CD4-positive, alpha-beta T cell treated with Interferon alpha-2 for 1 hour (primary cell): ENCODE measurements at regions not wholly inside any gene's neighbourhood (a gene's known extent, or its start where the extent isn't known, plus 50 kb on each side); places are given as distances from the start of the nearest gene placed in this dataset.
"Not testable (repeated sequence)": the region's sequence is repeated elsewhere in the genome, so short reads cannot be mapped to it uniquely, and the experiment has no call there.

Source experiments
- DNase-seq, 2 donors: peaks; one replicate each; pipeline ENCODE4 v3.0.0-alpha.2; 2020 to 2022

DNA sequence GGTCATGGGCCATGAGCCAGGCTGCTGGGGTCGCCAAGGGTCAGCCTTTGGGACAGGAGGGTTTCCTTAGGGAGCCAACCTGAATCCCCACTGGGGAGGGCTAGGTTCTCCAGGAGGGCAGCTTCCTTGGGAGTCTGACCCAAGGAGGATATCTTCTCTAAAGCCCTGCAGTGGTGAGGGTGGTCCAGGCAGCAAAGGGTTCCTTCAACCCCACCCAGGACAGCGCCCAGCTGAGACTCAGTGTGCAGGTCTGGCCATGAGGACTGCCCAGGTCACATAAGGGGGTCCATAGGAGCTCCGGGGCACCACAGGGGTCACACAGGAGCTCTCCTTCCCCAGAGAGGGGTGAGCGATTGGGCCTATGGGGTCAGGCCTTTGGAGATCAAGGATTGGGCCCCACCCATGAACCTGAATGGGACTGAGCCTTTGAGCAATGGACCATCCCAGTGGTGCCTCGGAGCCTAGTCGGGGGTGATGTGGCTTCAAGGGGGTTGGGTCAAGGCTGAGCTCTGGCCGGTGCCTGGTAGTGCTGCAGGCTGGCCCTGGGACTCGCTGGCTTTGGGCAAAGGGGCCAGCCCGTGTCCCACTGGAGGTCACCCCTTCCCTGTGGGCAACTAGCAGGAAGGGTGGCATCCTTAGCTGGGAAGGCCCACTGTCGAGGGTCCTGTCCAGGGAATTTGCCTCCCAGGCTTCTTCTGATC lies 216.5 kb downstream of the SNRPN start:
- peak in 1 of 2 donors; percentile 1 for DNase-seq

DNA sequence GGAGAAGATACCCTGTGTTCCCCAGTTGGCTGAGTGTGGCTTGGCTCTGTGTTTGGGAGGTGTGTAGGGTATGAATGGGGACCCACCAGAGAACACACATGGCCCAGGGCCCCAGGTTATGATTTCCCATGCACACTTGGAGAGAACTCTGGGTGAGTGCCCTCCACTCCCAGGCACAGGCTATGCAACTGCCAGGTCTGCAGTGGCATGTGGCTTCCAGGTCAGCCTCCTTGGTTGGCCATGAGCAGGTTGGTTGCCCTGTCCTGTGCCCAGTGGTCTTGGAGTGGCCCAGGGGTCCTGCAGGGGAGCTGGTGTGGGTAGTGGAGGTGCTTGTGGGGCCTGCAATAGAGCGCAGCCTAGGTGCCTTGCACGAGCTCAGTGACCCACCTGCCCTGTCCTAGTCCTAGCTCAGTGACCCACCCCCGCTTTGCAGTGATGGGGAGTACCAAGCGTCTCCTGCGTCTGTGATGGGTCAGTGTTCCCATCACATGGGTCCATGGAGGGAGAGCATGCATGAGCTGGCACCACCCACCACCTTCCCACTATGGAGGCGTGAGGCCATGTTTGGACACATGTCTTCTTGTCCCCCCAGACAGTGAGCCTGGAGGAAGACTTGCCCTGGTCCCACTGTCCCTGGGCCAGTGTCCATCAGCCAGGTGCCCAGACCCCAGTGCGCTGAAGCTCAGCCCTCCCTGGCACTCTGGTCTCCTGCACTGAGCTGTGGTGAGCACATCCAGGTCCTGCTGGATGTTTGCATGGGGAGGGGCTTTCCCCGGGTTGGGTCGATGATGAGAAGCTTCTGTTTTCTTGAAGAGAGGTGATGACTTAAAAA lies 217.3 kb downstream of the SNRPN start:
- peak in 1 of 2 donors; percentile 0 for DNase-seq

DNA sequence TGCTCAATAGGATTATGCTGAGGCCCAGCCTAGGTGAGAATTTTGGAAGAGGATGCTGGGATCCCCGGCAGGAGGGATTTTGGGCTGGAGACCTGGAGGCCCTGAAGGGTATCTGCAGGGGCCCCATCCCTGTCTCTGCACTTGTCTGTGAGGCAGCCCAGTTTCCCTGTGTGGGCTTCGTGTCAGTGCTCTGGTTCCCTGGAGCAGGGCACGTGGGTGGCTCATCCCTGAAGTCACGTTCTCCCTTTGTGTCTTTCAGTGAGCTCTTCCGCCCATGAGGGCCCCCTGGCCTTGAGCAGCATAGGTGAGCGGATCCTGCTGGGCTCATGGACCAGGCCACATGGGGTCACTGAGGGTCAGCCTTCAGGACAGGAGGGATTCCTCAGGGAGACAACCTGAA lies 217.9 kb downstream of the SNRPN start:
- no peak for DNase-seq

DNA sequence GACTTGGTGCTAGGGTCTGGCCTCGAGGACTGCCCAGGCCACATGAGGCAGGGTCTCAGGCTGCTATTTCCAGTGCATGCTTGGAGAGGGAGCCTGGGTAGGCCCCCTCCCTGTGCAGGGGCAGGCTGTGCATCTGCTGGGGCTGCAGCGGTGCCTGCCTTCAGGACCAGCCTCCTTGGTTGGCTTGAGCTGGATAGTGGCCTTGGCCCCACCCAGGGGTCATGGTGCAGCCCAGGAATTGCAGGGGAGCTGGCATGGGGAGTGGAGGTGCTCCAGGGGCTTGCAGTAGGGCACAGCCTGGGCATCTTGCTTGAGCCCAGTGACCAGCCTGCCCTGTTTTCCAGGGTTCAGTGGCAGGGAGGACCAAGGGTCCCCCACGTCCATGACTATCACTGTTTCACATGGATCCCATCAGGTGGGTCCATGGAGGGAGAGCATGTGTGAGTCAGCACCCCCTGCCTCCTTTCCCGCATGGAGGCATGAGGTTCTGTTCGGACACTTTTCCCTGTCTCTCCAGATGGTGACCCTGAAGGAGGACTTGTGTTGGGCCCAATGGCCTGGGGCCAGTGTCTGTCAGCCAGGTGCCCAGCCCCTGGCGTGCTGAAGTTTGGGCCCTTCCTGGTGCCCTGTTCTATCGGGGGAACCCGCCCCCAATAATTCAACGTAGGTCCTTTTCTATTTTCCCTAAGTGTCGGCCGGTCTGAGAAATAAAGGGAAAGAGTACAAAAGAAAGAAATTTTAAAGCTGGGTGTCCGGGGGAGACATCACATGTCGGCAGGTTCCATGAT lies 218.6 kb downstream of the SNRPN start:
- no peak for DNase-seq

DNA sequence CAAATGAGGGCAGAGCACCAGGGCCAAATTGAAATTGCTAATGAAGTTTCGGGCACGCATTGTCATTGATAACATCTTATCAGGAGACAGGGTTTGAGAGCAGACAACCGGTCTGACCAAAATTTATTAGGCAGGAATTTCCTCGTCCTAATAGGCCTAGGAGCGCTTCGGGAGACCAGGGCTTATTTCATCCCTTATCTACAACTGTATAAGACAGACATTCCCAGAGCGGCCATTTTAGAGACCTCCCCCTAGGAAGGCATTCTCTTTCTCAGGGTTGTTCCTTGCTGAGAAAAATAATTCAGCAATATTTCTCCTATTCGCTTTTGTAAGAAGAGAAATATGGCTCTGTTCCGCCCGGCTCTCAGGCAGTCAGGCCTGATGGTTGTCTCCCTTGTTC lies 219.4 kb downstream of the SNRPN start:
- not testable (repeated sequence) for DNase-seq

DNA sequence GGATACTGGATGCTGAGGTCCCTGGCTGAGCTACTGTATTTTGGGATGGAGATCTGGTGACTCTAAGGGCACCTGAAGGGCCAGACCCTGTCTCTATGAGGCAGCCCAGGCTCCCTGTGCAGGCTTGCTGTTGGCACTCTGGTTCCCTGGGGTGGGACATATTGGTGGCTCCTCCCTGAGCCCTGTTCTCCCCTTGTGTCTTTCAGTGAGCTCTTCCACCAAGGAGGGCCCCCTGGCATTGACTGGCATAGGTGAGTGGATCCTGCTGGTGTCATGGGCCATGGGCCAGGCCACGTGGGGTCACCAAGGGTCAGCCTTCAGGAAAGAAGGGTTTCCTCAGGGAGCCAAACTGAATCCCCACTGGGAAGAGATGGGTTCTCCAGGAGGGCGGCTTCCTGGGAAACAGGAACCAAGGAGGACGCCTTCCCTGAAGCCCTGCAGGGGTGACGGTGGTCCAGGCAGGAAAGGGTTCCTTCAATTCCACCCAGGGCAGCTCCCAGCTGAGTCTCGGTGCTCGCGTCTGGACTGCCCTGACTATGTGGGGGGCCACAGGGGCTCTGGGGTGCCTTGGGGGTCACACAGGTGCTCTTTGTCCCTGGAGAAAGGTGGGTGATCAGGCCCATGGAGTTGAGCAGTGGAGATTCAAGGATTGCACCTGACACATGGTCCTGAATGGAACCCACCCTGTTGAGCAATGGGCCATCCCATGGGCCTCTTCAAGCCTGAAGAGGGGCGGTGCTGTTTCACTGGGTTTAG lies 220.4 kb downstream of the SNRPN start:
- DNase-seq = peak in 1 of 2 donors; percentile 1

DNA sequence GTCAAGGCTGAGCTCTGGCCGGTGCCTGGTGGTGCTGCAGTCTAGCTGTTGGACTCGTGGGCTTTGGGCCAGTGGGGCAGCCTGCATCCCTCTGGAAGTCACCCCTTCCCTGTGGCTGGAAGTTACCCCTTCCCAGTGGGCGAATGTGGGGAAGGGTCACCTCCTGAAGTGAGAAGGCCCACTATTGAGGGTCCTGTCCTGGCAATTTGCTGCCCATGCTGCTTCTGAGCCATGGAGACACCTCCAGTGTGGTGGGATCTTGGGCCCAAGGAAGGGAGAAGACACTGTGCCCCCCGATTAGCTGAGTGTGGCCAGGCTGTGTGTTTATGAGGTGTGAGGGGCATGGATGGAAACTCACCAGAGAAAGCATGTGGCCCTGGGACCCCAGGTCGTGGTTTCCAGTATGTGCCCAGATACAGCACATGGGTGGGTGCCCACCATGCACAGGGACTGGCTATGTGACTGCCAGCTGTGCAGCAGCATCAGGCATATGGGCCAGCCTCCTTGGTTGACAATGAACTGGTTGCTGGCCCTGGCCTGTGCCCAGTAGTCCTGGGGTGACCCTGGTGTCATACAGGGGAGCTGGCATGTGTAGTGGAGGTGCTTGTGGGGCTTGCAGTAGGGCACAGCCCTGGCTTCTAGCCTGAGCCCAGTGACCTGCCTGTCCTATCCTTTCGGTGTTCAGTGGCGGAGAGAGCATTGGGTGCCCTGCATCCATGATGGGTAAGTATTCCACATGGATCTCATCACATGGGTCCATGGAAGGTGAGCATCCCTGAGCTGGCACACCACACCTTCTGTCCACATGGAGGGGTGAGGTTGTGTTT lies 221.2 kb downstream of the SNRPN start:
- DNase-seq = peak in 1 of 2 donors; percentile 0

DNA sequence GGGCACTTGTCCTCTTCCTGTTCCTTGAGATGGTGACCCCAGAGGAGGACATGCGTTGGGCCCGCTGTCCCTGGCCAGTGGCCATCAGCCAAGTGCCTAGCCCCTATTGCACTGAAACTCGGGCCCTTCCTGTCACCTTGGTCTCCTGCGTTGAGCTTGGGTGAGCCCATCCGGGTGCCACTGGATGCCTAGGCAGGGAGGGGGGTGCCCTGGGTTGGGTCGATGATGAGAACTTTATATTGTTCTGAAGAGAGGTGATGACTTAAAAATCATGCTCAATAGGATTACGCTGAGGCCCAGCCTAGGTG lies 221.8 kb downstream of the SNRPN start:
- peak in 1 of 2 donors; percentile 1 for DNase-seq

DNA sequence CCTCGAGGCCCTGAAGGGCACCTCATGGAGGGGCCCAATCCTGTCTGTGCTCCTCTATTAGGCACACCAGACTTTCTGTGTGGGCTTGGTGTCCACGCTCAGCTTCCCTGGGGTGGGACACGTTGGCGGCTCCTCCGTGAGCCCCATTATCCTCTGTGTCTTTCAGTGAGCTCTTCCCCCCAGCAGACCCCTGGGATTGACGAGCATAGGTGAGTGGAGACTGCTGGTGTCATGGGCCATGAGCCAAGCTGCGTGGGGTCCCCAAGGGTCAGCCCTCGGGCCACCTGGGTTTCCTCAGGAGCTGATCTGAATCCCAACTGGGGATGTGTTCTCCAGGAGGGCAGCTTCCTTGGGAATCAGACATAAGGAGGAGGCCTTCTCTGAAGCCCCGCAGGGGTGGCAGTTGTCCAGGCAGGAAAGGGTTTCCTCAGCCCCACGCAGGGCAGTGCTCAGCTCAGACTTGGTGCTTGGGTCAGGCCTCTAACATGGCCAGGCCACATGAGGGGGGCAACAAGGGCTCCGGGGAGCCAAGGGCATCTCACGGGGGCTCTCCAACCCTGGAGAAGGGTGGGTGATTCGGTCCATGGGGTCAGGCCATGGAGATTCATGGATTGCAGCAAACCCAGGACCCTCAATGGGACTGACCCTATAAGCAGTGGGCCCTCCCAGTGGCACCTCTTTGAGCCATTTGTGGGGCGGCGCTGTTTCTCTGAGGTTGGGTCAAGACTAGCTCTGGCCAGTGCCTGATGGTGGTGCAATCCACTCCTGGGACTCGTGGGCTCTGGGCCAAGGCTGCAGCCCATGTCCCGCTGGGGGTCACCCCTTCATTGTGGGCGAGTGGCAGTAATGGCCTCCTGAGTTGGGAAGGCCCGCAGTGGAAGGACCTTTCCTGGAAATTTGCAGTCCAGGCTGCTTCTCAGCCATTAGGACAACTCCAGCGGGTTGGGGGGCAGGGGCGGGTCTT lies 222.5 kb downstream of the SNRPN start:
- DNase-seq = peak in 1 of 2 donors; percentile 1

DNA sequence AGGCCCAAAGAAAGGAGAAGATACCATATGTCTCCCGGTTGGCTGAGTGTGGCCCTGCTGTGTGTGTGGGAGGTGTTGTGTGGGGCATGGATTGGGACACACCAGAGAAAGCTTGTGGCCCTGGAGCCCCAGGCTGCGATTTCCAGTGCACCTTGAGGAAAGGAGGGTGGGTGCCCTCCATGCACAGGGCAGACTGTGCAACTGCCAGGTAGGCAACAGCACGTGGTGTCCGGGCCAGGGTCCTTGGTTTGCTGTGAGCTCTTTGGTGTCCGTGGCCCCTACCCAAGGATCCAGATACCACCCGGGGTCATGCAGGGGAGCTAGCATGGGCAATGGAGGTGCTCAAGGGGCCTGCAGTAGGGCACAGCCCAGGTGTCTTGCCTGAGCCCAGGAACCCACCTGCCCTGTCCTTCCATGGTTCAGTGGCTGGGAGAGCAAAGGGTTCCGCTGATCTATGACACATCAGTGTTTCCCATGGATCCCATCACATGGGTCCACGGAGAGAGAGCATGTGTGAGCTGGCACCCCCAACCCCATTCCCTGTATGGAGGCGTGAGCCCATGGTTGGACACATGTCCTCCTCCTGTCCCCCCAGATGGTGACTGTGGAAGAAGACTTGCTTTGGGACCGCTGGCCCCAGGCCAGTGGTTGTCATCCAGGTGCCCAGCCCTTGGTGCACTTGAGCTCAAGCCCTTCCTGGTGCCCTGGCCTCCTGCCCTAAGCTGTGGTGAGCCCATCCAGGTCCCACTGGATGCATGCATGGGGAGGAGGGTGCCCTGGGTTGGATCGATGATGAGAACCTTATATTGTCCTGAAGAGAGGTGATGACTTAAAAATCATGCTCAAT lies 223.4 kb downstream of the SNRPN start:
- peak in 1 of 2 donors; percentile 0 for DNase-seq

DNA sequence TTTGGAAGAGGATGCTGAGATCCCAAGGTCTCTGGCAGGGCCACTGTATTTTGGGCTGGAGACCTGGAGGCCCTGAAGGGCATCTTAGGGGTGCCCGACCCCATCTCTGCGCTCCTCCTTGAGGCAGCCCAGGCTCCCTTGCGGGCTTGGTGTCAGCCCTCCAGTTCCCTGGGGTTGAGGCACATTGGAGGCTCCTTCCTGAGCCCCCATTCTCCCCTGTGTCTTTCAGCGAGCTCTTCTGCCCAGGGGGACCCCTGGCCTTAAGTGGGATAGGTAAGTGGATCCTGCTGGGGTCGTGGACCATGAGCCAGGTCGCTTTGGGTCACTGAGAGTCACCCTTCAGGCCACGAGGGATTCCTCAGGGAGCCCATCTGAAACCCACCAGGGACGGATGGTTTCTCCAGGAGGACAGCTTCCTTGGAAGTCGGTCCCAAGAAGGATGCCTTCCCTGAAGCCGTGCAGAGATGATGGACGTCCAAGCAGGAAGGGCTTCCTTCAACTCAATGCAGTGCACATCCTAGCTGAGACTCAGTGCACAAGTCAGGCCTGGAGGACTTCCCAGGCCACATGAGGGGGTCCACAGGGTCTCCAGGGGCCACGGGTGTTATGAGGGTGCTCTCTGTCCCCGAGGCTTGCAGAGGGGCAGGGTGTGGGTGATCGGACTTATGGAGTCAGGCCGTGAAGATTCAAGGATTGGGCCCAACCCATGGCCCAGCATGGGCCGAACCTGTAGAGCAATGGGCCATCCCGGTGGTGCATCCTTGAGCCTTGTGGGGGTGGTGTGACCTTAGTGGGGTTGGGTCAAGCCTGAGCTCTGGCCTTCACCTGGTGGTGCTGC lies 224.3 kb downstream of the SNRPN start:
- DNase-seq = peak in 1 of 2 donors; percentile 0

DNA sequence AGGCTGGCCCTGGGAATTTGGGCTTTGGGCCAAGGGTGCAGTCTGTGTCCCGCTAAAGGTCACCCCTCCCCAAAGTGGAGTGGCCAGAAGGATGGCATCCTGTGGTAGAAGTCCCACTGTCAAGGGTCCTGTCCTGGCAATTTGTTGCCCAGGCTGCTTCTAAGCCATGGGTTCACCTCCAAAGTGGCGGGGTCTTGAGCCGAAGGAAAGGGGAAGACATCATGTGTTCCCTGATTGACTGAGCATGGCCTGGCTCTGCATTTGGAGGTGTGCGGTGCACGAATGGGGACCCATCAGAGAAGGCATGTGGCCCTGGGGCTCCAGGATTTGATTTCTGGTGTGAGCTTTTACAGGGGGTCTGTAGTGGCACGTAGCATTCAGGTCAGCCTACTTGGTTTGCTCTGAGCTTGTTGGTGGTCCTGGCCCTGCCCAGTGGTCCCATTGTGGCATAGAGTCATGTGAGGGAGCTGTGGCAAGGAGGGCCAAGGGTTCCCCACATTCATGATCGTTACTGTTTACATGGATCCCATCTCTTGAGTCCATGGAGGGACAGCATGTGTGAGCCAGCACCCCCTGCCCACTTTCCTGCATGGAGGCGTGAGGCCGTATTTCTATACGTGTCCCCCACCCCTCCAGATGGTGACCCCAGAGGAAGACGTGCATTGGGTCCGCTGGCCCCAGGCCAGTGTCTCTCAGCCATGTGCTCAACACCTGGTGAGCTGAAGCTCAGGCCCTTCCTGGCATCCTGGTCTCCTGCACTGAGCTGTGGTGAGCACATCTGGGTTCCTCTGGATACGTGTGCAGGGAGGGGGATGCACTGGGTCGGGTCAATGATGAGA lies 225.1 kb downstream of the SNRPN start:
- DNase-seq = peak in 1 of 2 donors; percentile 1

DNA sequence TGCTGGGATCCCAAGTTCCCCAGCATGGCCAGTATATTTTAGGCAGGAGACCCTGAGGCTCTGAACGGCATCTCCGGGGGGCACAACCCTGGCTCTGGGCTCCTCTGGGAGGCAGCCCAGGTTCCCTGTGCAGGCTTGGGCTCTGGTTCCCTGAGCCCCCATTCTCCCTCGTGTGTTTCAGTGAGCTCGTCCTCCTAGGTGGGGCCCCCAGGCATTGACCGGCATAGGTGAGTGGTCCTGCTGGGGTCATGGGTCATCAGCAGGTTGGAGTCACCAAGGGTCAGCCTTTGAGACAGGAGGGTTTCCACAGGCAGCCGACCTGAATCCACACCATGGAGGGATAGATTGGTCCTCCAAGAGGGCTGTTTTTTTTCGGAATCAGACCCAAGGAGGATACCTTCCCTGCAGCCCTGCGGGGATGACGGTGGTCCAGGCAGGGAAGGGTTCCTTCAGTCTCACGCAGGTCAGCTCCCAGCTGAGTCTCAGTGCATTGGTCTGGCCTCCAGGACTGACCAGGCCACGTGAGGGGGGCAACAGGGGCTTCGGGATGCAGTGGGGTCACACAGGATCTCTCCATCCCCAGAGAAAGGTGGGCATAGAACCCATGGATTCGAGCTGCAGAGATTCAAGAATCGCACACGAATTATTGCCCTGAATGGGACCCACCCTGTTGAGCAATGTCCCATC lies 226.0 kb downstream of the SNRPN start:
- DNase-seq = peak in 1 of 2 donors; percentile 1

DNA sequence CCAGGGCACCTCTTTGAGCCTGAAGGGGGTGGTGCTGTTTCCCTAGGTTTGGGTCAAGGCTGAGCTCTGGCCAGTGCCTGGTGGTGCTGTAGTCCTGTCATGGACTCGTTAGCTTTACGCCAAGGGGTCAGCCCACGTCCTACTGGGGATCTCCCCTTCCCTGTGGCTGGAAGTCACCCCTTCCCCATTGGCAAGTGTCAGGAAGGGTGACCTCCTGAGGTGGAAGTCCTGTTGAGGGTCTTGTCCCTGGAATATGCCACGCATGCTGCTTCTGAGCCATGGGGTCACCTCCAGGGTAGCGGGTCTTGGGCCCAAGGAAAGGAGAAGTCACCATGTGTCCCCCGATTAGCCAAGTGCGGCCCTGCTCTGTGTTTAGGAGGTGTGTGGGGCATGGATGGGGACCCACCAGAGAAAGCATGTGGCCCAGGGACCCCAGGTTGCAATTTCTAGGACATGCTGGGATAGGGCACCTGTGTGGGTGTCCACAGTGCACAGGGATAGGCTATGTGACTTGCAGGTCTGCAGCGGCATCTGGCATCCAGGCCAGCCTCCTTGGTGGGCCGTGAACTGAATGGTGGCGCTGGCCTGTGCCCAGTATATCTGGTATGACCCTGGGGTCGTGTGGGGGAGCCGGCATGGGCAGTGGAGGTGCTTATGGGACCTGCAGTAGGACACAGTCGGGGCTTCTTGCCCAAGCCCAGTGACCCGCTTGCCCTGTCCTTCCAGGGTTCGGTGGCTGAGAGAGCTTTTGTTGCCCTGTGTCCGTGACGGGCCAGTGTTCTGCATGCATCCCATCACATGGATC lies 226.7 kb downstream of the SNRPN start:
- peak in 1 of 2 donors; percentile 0 for DNase-seq

DNA sequence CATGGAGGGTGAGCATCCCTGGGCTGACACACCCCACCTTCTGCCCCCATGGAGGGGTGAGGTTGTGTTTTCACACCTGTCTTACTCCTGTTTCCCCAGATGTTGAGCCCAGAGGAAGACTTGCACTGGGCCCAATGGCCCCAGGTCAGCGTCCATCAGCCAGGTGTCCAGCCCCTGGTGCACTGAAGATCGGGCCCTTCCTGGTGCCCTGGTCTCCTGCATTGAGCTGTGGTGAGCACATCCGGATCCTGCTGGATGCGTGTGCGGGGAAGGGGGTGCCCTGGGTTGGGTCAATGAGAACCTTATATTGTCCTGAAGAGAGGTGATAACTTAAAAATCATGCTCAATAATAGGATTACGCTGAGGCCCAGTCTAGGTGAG lies 227.3 kb downstream of the SNRPN start:
- DNase-seq = no peak

DNA sequence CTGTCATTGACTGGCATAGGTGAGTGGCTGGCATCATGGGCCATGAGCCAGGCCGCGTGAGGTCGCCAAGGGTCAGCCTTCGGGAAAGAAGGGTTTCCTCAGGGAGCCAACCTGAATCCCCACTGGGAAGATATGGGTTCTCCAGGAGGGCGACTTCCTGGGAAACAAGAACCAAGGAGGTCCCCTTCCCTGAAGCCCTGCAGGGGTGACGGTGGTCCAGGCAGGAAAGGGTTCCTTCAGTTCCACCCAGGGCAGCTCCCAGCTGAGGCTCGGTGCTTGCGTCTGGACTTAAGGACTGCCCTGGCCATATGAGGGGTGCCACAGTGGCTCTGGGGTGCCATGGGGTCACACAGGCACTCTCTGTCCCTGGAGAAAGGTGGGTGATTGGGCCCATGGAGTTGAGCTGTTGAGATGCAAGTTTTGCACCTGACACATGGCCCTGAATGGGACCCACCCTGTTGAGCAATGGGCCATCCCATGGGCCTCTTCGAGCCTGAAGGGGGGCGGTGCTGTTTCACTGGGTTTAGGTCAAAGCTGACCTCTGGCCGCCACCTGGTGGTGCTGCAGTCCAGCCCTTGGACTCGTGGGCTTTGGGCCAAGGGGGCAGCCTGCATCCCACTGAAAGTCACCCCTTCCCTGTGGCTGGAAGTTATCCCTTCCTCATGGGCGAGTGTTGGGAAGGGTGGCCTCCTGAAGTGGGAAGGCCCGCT lies 228.1 kb downstream of the SNRPN start:
- no peak for DNase-seq
